Sigmoid colon (tissue), 4 donors: ENCODE measurements at regions not wholly inside any gene's neighbourhood (a gene's known extent, or its start where the extent isn't known, plus 50 kb on each side); places are given as distances from the start of the nearest gene placed in this dataset.

Source experiments
- EP300 ChIP-seq, 4 donors: sonication (generic); formaldehyde crosslinking; IDR thresholded peaks; one replicate each; pipeline ENCODE4 v1.6.1; 2017; ENCODE audit warnings: antibody characterized with exemption in 4 of 4
- POLR2A ChIP-seq, 2 donors: fragments of 450-650 bp; IDR thresholded peaks; one replicate each; pipeline ENCODE4 v1.6.1; 2016; ENCODE audit warnings: antibody characterized with exemption in 2 of 2, mild to moderate bottlenecking in 2 of 2, moderate library complexity in 2 of 2
- POLR2AphosphoS5 ChIP-seq, 4 donors: sonication (generic); formaldehyde crosslinking; IDR thresholded peaks; one replicate each; pipeline ENCODE4 v1.6.1; 2017; ENCODE audit warnings: antibody characterized with exemption in 4 of 4
- TF ChIP-seq, protein P1 (sequence below), 4 experiments: fragments of 450-650 bp in 3 of 4; fragments of 200-600 bp in 1 of 4; IDR thresholded peaks; one replicate each; pipeline ENCODE4 v1.5.1; 2016 to 2019; ENCODE audit warnings: antibody characterized with exemption in 4 of 4, mild to moderate bottlenecking in 3 of 4, moderate library complexity in 2 of 4

GRCh38 chr12:105510526-105510925 lies 180.0 kb downstream of the C12orf75 start:
- TF ChIP-seq POLR2AphosphoS5 (IDR thresholded peaks at IDR 0.05): no peak
- TF ChIP-seq POLR2A (IDR thresholded peaks at IDR 0.05): no peak
- TF ChIP-seq, protein P1, sequence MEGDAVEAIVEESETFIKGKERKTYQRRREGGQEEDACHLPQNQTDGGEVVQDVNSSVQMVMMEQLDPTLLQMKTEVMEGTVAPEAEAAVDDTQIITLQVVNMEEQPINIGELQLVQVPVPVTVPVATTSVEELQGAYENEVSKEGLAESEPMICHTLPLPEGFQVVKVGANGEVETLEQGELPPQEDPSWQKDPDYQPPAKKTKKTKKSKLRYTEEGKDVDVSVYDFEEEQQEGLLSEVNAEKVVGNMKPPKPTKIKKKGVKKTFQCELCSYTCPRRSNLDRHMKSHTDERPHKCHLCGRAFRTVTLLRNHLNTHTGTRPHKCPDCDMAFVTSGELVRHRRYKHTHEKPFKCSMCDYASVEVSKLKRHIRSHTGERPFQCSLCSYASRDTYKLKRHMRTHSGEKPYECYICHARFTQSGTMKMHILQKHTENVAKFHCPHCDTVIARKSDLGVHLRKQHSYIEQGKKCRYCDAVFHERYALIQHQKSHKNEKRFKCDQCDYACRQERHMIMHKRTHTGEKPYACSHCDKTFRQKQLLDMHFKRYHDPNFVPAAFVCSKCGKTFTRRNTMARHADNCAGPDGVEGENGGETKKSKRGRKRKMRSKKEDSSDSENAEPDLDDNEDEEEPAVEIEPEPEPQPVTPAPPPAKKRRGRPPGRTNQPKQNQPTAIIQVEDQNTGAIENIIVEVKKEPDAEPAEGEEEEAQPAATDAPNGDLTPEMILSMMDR (IDR thresholded peaks at IDR 0.05): no peak
- TF ChIP-seq EP300 (IDR thresholded peaks at IDR 0.05): no peak
